Posterior vena cava (tissue), 2 donors: ENCODE measurements at regions not wholly inside any gene's neighbourhood (a gene's known extent, or its start where the extent isn't known, plus 50 kb on each side); places are given as distances from the start of the nearest gene placed in this dataset.
"Not testable (repeated sequence)": the region's sequence is repeated elsewhere in the genome, so short reads cannot be mapped to it uniquely, and the experiment has no call there.

Experiments
- DNase-seq: peaks from one replicate; pipeline ENCODE4 v3.0.0-alpha.2; 2020; ENCODE audit warnings: low spot score
- intact Hi-C, 2 donors: fragments of 100-400 bp; cut with DNase I; formaldehyde crosslinking; loops; one replicate each; pipeline versions ENCODE4 v1.14.1 to v1.14.2; 2022 to 2023
- donor health status: DM: yes; HTN: yes; CAD: no.
- donor health status: DM: yes; HTN: yes; CAD: no.

DNA sequence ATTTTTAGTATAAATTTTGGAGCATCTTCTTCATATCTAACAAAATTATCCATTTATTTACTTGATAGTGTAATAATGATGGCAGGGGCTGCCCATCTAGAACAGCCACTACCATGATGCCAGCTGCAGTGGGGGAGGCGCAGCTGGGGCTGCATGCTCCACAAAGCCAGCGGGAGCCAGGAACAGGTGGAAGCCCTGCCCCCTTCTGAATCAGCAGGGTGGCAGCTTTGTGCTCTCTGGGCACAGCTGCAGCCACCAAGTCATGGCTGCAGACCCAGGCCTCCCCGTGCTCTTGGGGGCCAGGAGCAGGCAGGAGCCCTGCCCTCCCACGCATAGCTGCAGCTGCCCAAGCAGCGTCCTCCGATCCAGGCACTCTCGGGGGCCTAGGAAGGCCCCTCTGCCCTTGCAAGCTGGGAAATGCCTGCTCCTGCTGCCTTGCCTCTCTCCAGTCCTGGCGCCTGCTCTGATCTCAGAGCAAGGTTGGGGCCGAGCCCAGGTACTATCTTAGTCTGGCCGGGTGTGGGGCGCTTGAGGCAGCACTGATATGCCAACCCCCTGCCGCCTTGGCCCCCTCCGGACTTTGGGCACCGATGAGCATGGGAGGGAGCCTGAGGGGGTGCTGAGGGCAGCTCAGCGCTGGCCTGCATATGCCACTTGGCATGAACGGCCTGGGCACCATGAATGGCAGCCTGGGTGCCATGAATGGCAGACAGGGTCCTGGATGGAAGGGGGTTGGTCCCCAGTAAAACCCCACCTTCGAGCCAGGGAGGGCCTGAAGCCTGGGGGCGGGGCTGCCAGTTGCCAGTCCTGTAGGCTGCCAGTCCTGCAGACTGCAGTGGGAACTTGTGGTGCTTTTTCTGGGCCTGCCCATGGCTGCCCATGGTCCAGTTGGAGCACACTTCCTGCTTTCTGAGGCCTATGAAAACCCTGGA, 1110.8 kb upstream of the POT1 start:
- intact Hi-C loops, result no loop called here
- DNase-seq, result no peak

DNA sequence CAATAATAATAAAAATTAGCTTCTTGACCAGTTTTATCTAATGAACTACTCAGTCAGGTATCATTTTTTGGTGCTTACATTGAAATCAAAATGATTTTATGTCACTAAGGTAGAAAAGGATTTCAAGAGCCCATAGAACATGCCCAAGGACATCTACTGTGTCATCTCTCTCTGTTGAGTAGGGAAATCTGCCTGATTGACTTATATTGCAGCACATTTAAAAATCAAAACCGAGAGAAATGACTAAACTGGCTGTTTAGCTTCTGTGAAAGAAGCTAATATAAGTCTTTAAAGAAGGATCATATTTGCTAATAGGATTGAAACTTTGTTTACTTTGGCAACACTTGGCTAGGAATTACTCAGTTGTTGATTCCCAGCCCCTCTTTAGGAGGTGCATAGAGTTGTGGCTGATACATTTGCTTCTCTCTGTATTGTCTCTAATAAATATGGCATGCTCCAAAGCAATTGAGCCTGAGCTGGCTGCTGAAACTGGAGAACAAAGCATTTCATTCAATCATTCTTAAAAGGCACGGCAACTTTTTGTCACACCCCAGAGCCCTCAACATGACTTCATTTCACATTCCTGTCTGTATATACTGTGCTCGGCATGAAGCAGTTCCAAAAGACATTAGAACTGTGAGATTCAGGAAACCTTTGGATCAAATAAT, 1096.9 kb upstream of the POT1 start:
- intact Hi-C loops, result no loop called here
- DNase-seq, result no peak

DNA sequence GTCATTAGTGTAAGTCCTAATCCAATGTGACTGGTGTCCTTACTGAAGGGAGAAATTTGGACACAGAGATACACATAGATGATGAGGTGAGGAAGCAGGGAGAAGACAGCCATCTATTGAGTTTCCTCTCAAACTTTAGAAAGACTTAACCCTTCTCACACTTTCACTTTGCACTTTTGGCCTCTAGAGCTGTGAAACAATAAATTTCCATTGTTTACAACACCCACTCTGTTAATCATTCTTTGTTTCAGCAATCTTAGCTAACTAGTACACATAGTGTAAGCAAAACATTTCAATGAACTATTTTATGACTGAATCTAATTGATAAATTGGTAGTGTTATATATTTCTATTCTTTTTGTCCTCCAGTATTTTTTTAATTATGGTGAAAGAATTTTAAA, 1092.8 kb upstream of the POT1 start:
- no peak for DNase-seq
- intact Hi-C loops, result no loop called here

DNA sequence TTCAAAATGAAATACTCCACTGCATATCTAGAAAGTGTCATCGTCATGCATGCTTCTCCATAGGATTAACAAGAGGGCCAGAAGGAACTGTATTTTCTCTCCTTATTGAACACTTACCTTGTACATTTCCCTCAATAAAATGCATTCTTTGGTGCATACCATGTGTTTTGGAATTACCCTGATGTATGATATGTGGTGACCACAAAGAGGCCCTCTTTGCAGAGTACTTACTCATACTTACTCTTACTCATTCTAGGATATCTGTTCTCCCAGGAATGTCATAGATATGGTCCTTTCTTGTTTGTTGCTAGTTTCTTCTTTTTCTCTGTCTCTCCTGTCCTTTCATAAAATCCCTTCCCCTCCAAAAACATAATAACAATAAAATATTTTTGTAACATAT, 1087.1 kb upstream of the POT1 start:
- intact Hi-C loops, result no loop called here
- DNase-seq, result no peak

DNA sequence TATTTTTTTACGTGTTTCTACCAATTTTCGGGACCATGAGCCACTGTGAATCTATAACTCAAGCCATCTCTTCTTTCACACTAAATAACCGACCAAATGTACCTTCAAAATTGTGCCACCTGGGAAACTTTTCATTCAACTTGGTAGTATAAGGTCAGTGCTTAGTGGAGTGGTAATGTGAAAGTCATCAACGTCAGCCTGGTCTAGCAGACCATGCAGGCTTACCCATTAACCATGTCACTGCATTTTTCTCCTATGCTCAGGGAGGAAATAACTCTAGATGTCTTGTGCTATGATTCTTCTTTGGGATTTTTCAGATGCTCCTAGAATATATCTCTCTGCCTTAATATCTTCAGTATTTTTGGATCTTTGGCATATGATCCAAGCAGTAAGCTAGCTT, 1075.4 kb upstream of the POT1 start:
- intact Hi-C loops, result no loop called here
- no peak for DNase-seq

DNA sequence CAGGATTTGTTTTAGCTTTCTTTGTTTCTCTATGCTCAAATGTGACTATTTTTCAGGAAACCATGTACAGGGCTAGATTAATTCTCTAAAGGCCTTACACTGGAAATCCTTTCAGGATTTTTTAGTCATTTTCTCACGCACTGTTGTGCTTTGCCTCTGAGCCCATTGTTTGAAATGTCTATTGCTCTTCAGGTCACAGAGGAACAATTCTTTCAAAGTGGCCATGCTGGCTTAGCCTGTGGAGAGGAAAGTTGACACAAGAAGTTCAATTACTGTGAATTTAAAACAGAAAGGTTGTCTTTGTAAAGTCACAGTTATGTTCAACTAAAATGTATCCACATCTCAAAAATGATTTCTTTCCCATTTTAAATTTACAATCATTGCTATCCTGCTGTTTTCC, 1071.7 kb upstream of the POT1 start:
- intact Hi-C loops, result no loop called here
- DNase-seq, result no peak

DNA sequence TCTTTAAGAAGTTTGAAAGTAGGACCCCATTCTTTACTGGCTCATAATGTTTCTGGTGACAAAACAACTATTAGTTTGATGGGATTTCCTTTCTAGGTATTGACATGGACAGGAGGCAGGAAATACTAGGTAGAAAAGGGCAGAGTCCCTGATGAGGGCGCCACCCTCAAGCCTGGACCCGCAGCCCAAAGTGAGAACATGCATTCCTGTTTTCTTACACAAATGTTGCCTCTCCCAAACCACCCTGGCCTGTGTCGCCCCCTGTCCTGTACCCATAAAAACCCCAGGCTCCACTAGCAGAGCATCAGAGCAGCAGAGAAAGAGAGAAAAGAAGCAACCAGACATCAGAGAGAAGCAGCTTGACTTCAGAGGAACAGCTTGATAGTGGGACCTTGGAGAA, 1055.2 kb upstream of the POT1 start:
- DNase-seq, result no peak
- intact Hi-C loops, result no loop called here

DNA sequence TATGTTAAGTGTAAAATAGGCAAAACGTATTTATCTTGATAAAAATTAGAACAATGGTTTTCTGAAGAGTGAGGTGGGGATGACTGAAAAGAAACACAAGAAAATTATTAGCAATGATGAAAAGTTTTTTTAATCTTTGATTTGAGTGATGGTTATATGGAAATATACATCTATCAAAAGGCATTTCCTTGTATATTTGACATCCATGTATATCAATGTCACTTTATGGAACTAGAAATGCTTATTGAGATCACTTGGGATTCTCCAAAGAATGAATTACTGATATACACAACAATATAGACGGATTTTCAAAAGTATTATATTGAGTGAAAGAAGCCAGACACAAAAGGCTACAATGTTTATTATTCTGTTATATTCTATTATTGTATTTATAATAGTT, 1042.0 kb upstream of the POT1 start:
- intact Hi-C loops, result no loop called here
- DNase-seq, result no peak

DNA sequence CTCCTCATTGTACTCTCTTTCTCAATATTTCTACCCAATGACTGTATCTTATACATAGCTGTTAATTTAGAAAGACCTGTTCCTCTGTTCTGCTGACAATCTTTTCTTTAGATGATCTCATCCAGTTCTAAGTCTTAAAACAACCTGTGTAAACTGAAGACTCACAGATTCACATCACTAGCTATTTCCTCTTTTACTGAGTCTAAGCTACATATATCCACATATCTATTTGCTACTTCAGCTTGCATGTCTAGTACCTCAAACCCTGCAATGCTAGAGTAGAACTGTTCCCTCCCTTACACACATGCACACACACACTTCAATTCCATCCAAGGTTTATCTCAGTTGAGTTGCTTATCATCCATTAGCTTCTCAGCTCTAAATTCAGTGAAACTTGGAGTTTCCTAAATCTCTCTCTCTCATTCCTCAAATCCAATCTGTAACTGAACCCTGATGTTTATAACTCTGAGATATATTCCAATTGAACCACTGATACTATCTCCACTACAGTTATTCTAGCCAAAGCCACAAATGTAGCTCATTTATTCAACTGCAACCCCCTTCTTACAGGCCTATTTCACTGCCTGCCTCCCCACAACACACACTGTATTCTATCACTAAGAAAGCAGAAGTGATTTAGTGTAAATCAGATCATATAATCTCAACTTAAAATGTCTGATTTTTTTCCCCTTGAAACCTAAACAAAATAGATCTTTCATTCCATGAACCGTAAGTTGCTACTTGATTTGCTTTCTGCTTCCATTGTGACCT, 1036.8 kb upstream of the POT1 start:
- intact Hi-C loops, result no loop called here
- DNase-seq, result no peak

DNA sequence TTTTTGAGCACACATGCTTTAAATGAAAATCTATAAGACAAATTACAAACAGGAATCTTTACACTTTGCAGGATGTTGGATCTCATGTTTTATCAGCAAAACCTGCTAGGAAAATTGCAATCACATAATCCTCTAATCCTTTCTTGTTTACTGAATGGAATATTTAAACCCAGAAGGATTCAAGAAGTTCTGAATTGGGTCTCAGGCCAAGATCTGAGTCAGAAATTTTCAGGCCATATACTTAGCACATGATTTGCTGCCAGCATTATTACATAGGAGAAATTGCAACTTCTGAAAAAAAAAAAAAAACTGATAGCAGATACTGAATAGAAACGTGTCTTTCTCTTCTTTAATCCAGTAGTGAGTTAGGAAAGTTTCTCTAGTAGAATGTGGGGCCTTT, 1005.3 kb upstream of the POT1 start:
- intact Hi-C loops, result no loop called here
- no peak for DNase-seq

DNA sequence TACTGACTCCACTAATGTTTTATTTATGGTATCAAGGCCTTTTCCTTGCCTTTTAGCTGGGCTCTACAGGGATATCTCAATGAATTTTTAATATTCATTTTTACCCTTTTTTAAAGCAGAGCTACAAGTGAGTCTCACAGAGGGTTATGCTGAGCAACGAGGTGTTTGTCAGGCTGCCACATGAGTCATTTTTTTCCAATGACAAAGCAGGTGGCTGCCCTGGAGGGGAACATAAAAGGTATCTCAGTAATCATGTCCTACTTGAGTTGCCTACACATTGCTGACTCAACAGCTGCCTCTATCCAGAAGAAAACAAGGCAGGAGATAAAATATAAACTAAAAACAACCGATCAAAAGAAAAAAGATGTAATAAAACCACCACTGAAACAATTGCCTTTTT, 1004.9 kb upstream of the POT1 start:
- intact Hi-C loops, result no loop called here
- no peak for DNase-seq

DNA sequence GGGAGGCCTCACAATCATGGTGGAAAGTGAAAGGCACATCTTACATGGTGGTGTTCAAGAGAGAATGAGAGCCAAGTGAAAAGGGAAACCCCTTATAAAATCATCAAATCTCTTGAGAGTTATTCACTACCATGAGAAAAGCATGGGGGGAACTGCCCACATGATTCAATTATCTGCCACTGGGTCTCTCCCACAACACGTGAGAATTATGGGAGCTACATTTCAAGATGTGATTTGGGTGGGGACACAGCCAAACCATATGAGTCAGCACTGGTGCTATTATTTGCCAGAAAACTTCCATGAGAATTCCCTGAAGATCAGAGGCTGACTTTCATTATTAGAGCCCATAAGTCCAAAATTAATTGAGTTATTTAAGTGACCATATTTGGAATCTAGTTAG, 1001.2 kb upstream of the POT1 start:
- DNase-seq, result no peak
- intact Hi-C loops, result no loop called here

DNA sequence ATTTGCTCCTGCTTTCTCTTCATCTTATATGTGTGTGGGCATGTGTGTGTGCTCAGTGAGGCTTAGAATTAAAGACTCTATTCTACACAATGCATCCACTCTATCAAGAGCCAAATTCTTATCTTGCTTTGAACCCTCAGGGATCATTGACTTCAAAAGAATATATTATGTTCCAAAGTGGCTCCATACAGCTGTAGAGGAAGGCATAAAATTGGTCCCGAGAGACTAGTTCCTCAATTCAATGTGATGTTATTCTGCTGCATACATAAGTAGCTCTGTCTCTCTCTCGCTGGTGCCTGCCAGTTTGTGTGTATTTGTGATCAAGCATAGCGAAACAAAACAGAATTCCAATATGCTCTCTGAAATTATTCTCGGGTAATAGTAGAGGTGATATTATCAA, 997.9 kb upstream of the POT1 start:
- intact Hi-C loops, result no loop called here
- no peak for DNase-seq

DNA sequence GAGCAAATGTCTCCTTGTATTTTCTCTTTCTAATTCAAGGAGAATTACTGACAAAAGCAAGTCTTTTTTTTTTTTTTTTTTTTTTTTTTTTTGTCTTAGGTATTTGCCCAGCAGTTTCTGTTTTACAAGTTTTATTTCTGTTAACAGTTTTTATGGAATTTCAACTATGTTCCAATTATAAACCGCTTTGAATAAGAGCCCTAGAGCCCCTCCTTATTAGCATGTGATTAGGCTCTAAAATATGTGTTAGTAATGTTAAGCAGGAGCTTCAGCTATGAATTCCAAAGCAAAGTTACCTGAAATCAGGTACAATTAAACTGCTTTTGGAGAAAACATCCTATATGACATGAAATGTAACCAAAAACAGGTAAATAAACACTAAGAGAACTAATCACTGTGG, 997.0 kb upstream of the POT1 start:
- DNase-seq, result no peak
- intact Hi-C loops, result no loop called here

DNA sequence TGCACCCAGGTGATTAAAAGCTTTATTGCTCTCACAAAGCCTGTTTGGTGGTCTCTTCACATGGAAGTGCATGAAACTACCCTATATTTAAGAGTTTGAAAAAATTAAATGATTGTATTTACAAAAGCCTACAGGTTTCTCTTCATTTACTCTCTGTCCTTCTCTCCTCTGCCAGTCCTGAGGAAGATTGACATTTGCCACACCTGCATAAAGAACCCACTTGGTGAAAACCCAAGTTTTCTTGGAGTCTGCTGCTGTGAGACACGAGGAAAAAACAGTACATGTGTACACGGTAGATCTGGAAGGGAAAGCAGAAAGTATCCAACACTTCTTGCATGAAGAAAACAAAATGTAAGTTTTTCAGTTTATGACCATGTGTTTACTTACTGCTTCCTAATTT, 994.4 kb upstream of the POT1 start:
- intact Hi-C loops, result no loop called here
- no peak for DNase-seq

DNA sequence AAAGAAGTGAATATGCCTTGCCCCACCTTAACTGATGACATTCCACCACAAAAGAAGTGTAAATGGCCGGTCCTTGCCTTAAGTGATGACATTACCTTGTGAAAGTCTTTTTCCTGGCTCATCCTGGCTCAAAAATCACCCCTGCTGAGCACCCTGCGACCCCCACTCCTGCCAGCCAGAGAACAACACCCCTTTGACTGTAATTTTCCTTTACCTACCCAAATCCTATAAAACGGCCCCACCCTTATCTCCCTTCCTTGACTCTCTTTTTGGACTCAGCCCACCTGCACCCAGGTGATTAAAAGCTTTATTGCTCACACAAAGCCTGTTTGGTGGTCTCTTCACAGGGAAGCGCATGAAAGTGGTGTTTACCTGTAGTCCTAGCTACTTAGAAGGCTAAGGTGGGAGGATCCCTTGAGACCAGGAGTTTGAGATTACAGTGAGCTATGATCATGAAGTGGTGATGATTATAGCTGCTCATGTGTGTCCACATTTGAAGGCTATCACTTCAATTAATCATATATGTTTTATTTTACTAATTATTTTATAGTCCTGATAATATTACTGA, 985.8 kb upstream of the POT1 start:
- DNase-seq, intact Hi-C loops: not testable (repeated sequence)

DNA sequence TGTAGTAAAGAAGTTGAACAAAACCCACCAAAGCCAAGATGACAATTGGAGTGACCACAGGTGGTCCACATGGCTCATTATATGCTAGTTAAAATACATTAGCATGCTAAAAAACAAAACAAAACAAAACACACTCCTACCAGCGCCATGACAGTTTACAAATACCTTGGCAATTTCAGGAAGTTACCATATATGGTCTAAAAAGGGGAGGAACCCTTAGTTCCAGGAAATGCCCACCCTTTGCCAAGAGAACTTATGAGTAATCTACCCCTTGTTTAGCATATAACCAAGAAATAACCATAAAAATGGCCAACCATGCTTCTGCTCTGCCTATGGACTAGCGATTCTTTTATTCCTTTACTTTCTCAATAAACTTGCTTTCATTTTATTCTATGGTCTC, 979.1 kb upstream of the POT1 start:
- DNase-seq, result no peak
- intact Hi-C loops, result no loop called here

DNA sequence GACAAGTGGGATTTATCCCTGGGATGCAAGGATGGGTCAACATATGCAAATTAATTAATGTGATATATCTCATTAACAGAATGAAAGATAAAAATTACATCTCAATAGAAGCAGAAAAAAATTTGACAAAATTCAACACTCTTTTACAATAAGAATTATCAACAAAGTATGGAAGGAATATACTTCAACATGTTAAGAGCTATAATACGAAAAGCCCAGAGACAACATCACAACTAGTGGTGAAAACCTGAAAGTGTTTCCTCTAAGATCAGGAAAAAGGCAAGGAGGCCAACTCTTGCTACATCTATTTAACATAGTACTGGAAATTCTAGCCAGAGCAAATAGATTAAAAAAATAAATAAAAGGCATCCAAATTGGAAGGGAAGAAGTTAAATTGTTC, 970.0 kb upstream of the POT1 start:
- intact Hi-C loops, result no loop called here
- no peak for DNase-seq

DNA sequence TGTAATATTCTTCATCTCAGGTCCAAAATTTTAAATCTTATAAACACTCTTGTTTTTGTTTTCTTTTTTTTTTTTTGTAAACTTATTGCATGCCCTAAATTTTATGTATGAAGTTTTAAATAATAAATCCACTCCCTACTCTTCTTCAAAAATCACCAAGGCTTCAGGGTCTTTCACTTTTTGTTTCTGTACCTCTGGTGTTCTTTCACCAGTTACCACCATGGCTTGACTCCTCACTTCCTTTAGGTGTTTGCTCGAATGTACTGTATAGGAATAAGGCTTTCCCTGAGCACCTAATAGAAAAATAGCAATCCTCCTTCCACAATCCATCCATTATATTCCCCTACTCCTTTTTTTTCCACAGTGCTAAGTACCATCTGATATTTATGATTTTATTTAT, 962.8 kb upstream of the POT1 start:
- no peak for DNase-seq
- intact Hi-C loops, result loop anchor here in 1 of 2 donors (5.0 kb wide), 1 partner anchor 215 kb away; no protein-coding TSS in a partner anchor

DNA sequence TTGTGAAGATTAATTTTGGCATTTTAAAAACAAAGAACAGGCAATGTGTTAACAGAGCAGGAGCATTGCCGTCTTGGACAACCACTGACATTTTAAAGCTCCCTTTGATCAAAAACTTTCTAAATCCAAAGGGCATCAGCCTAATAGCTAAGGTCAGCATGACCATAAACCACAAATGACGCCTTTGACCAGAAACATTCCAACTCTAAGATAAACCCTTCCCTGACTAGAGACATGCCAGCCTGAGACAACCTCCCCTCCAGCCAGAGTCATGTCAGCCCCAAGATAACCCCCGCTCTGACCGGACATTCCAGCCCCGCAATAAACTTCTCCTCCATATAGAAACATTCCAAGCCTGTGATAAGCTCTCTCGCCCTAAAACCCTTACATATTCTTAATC, 949.4 kb upstream of the POT1 start:
- DNase-seq, result no peak
- intact Hi-C loops, result no loop called here
